ENCODE measurements at regions not wholly inside any gene's neighbourhood (a gene's known extent, or its start where the extent isn't known, plus 50 kb on each side); places are given as distances from the start of the nearest gene placed in this dataset.

- no peak for TF ChIP-seq EZH2 (IDR thresholded peaks at IDR 0.05; ENCODE audit: borderline replicate concordance, low read depth, low read length, severe bottlenecking)
- no peak for TF ChIP-seq CTCF (IDR thresholded peaks at IDR 0.05; ENCODE audit: borderline replicate concordance, extremely low read depth, low read length, poor library complexity, severe bottlenecking)
Observed at GRCh38 chrX:73903941-73904340, 51.4 kb upstream of the XIST start.
